ENCODE measurements at regions not wholly inside any gene's neighbourhood (a gene's known extent, or its start where the extent isn't known, plus 50 kb on each side); places are given as distances from the start of the nearest gene placed in this dataset.
"Not testable (repeated sequence)": the region's sequence is repeated elsewhere in the genome, so short reads cannot be mapped to it uniquely, and the experiment has no call there.

DNA sequence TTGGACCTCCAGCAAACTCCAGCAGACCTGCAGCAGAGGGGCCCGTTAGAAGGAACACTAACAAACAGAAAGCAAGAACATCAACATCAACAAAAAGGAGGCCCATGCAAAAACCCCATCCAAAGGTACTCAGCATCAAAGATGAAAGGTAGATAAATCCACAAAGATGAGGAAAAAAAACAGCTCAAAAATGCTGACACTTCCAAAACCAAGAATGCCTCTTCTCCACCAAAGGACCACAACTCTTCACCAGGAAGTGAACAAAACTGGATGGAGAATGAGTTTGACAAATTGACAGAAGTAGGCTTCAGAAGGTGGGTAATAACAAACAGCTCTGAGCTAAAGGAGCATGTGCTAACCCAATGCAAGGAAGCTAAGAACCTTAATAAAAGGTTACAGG lies 97.7 kb upstream of the CCDC90B start:
- TF ChIP-seq POLR2A (IDR thresholded peaks at IDR 0.05): not testable (repeated sequence)
- TF ChIP-seq, protein P1, sequence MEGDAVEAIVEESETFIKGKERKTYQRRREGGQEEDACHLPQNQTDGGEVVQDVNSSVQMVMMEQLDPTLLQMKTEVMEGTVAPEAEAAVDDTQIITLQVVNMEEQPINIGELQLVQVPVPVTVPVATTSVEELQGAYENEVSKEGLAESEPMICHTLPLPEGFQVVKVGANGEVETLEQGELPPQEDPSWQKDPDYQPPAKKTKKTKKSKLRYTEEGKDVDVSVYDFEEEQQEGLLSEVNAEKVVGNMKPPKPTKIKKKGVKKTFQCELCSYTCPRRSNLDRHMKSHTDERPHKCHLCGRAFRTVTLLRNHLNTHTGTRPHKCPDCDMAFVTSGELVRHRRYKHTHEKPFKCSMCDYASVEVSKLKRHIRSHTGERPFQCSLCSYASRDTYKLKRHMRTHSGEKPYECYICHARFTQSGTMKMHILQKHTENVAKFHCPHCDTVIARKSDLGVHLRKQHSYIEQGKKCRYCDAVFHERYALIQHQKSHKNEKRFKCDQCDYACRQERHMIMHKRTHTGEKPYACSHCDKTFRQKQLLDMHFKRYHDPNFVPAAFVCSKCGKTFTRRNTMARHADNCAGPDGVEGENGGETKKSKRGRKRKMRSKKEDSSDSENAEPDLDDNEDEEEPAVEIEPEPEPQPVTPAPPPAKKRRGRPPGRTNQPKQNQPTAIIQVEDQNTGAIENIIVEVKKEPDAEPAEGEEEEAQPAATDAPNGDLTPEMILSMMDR (IDR thresholded peaks at IDR 0.05): not testable (repeated sequence)

All from thyroid gland (tissue), 4 donors.